ENCODE measurements at regions not wholly inside any gene's neighbourhood (a gene's known extent, or its start where the extent isn't known, plus 50 kb on each side); places are given as distances from the start of the nearest gene placed in this dataset.

GRCh38 chr5:135215617-135216470 is 181.8 kb upstream of the PITX1 start:
- intact Hi-C loops (cut with DNase I) = no loop called here
- Histone ChIP-seq H3K36me3 (no peaks in the 10 kb centered on the region), H3K27ac (no peak overlapping the region), H3K4me3 (no peak overlapping the region), H3K27me3 (no peaks in the 10 kb centered on the region), H3K9me3 (no peaks in the 10 kb centered on the region), H3K4me1 (peaks cover 43% of the 10 kb centered on the region)
- DNase-seq (ENCODE audit: extremely low spot score in 2 of 2) = peak in 1 of 2 donors; percentile 83
- no peak for TF ChIP-seq POLR2A (IDR thresholded peaks at IDR 0.05)
- no peak for TF ChIP-seq CTCF (IDR thresholded peaks at IDR 0.05)
- TF ChIP-seq POLR2AphosphoS5 (IDR thresholded peaks at IDR 0.05; ENCODE audit: insufficient read depth in 1 of 2, low read depth in 1 of 2) = no peak

DNA sequence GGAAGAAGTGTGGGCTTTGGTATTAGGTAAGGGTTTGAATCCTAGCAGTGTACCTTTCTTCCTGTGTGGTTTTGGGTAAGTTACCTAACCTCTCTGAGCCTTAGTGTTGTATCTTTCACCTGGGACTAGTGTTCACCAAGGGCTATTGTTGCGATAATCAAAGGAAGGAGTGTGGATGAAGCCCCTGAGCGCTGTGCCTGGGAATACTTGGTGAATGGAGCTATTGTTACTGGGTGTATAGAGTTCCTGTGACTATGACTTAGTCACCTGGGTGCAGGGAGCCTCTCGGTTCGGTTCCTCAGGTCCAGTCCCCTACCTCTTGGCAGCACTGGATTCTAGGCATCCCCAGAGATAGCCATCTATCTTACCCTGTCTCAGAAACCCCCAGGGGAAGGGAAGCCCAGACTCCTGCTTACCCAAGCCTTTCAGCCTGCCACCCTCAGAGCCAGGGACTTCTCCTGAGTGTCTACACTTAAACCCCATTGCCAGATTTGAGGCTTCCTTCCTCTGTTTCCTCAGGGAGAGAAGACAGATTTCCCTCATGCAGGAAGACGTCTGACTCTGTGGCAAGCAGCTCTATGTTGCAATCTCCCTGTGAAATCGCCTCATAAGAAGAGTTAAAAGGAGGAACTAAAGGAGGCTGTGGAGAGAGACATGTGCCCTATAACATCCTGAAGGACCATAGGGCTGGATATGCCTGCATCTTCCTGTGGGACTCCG is 181.0 kb upstream of the PITX1 start:
- H3K9me3 ChIP-seq = no peaks in the 10 kb centered on the region
- TF ChIP-seq POLR2A (IDR thresholded peaks at IDR 0.05) (no peak), POLR2AphosphoS5 (IDR thresholded peaks at IDR 0.05; ENCODE audit: insufficient read depth in 1 of 2, low read depth in 1 of 2) (no peak)
- DNase-seq (ENCODE audit: extremely low spot score in 2 of 2) = peak in 1 of 2 donors; percentile 71
- peaks cover 43% of the 10 kb centered on the region for H3K4me1 ChIP-seq
- no peaks in the 10 kb centered on the region for H3K36me3 ChIP-seq
- no peaks in the 10 kb centered on the region for H3K27me3 ChIP-seq
- no peak overlapping the region for H3K27ac ChIP-seq
- no peak overlapping the region for H3K4me3 ChIP-seq
- intact Hi-C loops (cut with DNase I) = no loop called here

- intact Hi-C loops (cut with DNase I) = no loop called here
- no peaks in the 10 kb centered on the region for H3K36me3 ChIP-seq
- no peak overlapping the region for H3K27ac ChIP-seq
- no peaks in the 10 kb centered on the region for H3K9me3 ChIP-seq
- peaks cover 52% of the 10 kb centered on the region for H3K4me1 ChIP-seq
- no peak for TF ChIP-seq POLR2A (IDR thresholded peaks at IDR 0.05)
- no peak for TF ChIP-seq CTCF (IDR thresholded peaks at IDR 0.05)
- no peak for TF ChIP-seq POLR2AphosphoS5 (IDR thresholded peaks at IDR 0.05; ENCODE audit: insufficient read depth in 1 of 2, low read depth in 1 of 2)
- H3K4me3 ChIP-seq = no peak overlapping the region
- DNase-seq (ENCODE audit: extremely low spot score in 2 of 2) = peak; percentile 65 to 84
- H3K27me3 ChIP-seq = no peaks in the 10 kb centered on the region
These were observed 179.6 kb upstream of the PITX1 start for GRCh38 chr5:135213466-135214239.

DNA sequence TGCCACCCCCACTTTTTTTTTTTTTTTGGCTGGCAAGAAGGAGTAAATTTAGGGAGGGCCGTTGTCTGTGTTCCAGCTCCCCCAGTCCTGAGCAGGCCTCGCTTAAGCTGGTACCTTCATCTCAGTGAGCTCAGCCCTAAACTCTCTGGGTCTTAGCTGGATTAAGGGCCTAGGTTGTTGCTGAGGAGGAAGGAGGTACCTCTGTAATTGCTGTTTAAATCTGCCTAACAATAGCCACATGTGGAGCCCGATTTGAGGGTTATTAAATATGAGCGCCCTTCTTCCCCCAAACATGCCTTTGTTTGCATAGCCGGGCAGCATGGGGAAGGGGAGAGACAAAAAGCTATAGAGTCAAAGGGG is 179.0 kb upstream of the PITX1 start:
- Histone ChIP-seq H3K27ac (no peak overlapping the region), H3K4me3 (no peak overlapping the region), H3K9me3 (no peaks in the 10 kb centered on the region), H3K4me1 (peaks cover 52% of the 10 kb centered on the region), H3K27me3 (no peaks in the 10 kb centered on the region), H3K36me3 (no peaks in the 10 kb centered on the region)
- intact Hi-C loops (cut with DNase I) = no loop called here
- TF ChIP-seq CTCF (IDR thresholded peaks at IDR 0.05) = no peak
- TF ChIP-seq POLR2A (IDR thresholded peaks at IDR 0.05) = no peak
- TF ChIP-seq POLR2AphosphoS5 (IDR thresholded peaks at IDR 0.05; ENCODE audit: insufficient read depth in 1 of 2, low read depth in 1 of 2) = no peak
- no peak for DNase-seq (ENCODE audit: extremely low spot score in 2 of 2)

- Histone ChIP-seq H3K9me3 (no peaks in the 10 kb centered on the region), H3K27me3 (no peaks in the 10 kb centered on the region), H3K36me3 (no peaks in the 10 kb centered on the region), H3K27ac (no peak overlapping the region), H3K4me3 (no peak overlapping the region), H3K4me1 (peaks cover 52% of the 10 kb centered on the region)
- TF ChIP-seq CTCF (IDR thresholded peaks at IDR 0.05) = no peak
- TF ChIP-seq POLR2AphosphoS5 (IDR thresholded peaks at IDR 0.05; ENCODE audit: insufficient read depth in 1 of 2, low read depth in 1 of 2) = no peak
- TF ChIP-seq POLR2A (IDR thresholded peaks at IDR 0.05) = no peak
- intact Hi-C loops (cut with DNase I) = no loop called here
- peak; percentile 62 to 88 for DNase-seq (ENCODE audit: extremely low spot score in 2 of 2)
These were observed 178.5 kb upstream of the PITX1 start for GRCh38 chr5:135212361-135213026.

All from vagina (tissue), 2 donors.